ENCODE measurements at regions not wholly inside any gene's neighbourhood (a gene's known extent, or its start where the extent isn't known, plus 50 kb on each side); places are given as distances from the start of the nearest gene placed in this dataset.

- DNase-seq (ENCODE audit: low read depth in 4 of 4, low spot score in 1 of 4), result no peak
Measured at GRCh38 chr20:39668038-39668437, 705.9 kb downstream of the DHX35 start.

GRCh38 chr20:39661833-39662232 lies 699.7 kb downstream of the DHX35 start:
- DNase-seq (ENCODE audit: low read depth in 4 of 4, low spot score in 1 of 4), result no peak

- DNase-seq (ENCODE audit: low read depth in 4 of 4, low spot score in 1 of 4), result no peak
Measured at GRCh38 chr20:39660965-39661364, 698.8 kb downstream of the DHX35 start.

- DNase-seq (ENCODE audit: low read depth in 4 of 4, low spot score in 1 of 4), result no peak
Measured at GRCh38 chr20:39660226-39660625, 698.1 kb downstream of the DHX35 start.

GRCh38 chr20:39658662-39659409 lies 696.7 kb downstream of the DHX35 start:
- no peak for DNase-seq (ENCODE audit: low read depth in 4 of 4, low spot score in 1 of 4)

- no peak for DNase-seq (ENCODE audit: low read depth in 4 of 4, low spot score in 1 of 4)
Measured at GRCh38 chr20:39654171-39654570, 692.0 kb downstream of the DHX35 start.

- no peak for DNase-seq (ENCODE audit: low read depth in 4 of 4, low spot score in 1 of 4)
Measured at GRCh38 chr20:39651645-39652325, 689.6 kb downstream of the DHX35 start.

- DNase-seq (ENCODE audit: low read depth in 4 of 4, low spot score in 1 of 4), result no peak
Measured at GRCh38 chr20:39646874-39647413, 684.8 kb downstream of the DHX35 start.

GRCh38 chr20:39645131-39645530 lies 683.0 kb downstream of the DHX35 start:
- DNase-seq (ENCODE audit: low read depth in 4 of 4, low spot score in 1 of 4), result no peak

GRCh38 chr20:39643292-39643691 lies 681.1 kb downstream of the DHX35 start:
- no peak for DNase-seq (ENCODE audit: low read depth in 4 of 4, low spot score in 1 of 4)

GRCh38 chr20:39641423-39641822 lies 679.3 kb downstream of the DHX35 start:
- no peak for DNase-seq (ENCODE audit: low read depth in 4 of 4, low spot score in 1 of 4)

- DNase-seq (ENCODE audit: low read depth in 4 of 4, low spot score in 1 of 4), result no peak
Measured at GRCh38 chr20:39640147-39640546, 678.0 kb downstream of the DHX35 start.

- no peak for DNase-seq (ENCODE audit: low read depth in 4 of 4, low spot score in 1 of 4)
Measured at GRCh38 chr20:39638731-39639130, 676.6 kb downstream of the DHX35 start.

- DNase-seq (ENCODE audit: low read depth in 4 of 4, low spot score in 1 of 4), result no peak
Measured at GRCh38 chr20:39633689-39634088, 671.5 kb downstream of the DHX35 start.

- DNase-seq (ENCODE audit: low read depth in 4 of 4, low spot score in 1 of 4), result no peak
Measured at GRCh38 chr20:39632757-39633156, 670.6 kb downstream of the DHX35 start.

GRCh38 chr20:39632176-39632575 lies 670.0 kb downstream of the DHX35 start:
- DNase-seq (ENCODE audit: low read depth in 4 of 4, low spot score in 1 of 4), result no peak

GRCh38 chr20:39631557-39631956 lies 669.4 kb downstream of the DHX35 start:
- DNase-seq (ENCODE audit: low read depth in 4 of 4, low spot score in 1 of 4), result no peak

- DNase-seq (ENCODE audit: low read depth in 4 of 4, low spot score in 1 of 4), result no peak
Measured at GRCh38 chr20:39630215-39630908, 668.2 kb downstream of the DHX35 start.

GRCh38 chr20:39627765-39628164 lies 665.6 kb downstream of the DHX35 start:
- no peak for DNase-seq (ENCODE audit: low read depth in 4 of 4, low spot score in 1 of 4)

GRCh38 chr20:39624316-39624715 lies 662.2 kb downstream of the DHX35 start:
- DNase-seq (ENCODE audit: low read depth in 4 of 4, low spot score in 1 of 4), result no peak

GRCh38 chr20:39623584-39624234 lies 661.6 kb downstream of the DHX35 start:
- no peak for DNase-seq (ENCODE audit: low read depth in 4 of 4, low spot score in 1 of 4)
